Nucleus accumbens (tissue), 56 donors: ENCODE measurements at regions not wholly inside any gene's neighbourhood (a gene's known extent, or its start where the extent isn't known, plus 50 kb on each side); places are given as distances from the start of the nearest gene placed in this dataset.

ENCODE experiments used
- DNase-seq, 56 donors: peaks; one replicate each; lab custom pipeline; 2025; lab: John Stamatoyannopoulos, UW

- no peak for DNase-seq
These were observed 63.5 kb downstream of the PCDH18 start for GRCh38 chr4:137468836-137469235.

- no peak for DNase-seq
These were observed 64.8 kb downstream of the PCDH18 start for GRCh38 chr4:137467537-137467936.

- no peak for DNase-seq
These were observed 68.8 kb downstream of the PCDH18 start for GRCh38 chr4:137463377-137464003.

GRCh38 chr4:137455647-137456321 is 76.5 kb downstream of the PCDH18 start:
- no peak for DNase-seq

- DNase-seq, result no peak
These were observed 77.5 kb downstream of the PCDH18 start for GRCh38 chr4:137454767-137455166.

GRCh38 chr4:137452799-137453198 is 79.5 kb downstream of the PCDH18 start:
- DNase-seq, result no peak

- DNase-seq, result no peak
These were observed 81.0 kb downstream of the PCDH18 start for GRCh38 chr4:137451172-137451825.

- DNase-seq, result no peak
These were observed 83.9 kb downstream of the PCDH18 start for GRCh38 chr4:137448402-137448801.

GRCh38 chr4:137446071-137446470 is 86.2 kb downstream of the PCDH18 start:
- no peak for DNase-seq

- no peak for DNase-seq
These were observed 89.1 kb downstream of the PCDH18 start for GRCh38 chr4:137443031-137443800.

- no peak for DNase-seq
These were observed 99.6 kb downstream of the PCDH18 start for GRCh38 chr4:137432446-137433311.

- DNase-seq, result no peak
These were observed 102.1 kb downstream of the PCDH18 start for GRCh38 chr4:137430171-137430570.

GRCh38 chr4:137427411-137427810 is 104.9 kb downstream of the PCDH18 start:
- no peak for DNase-seq

- no peak for DNase-seq
These were observed 107.0 kb downstream of the PCDH18 start for GRCh38 chr4:137425281-137425680.

- no peak for DNase-seq
These were observed 109.6 kb downstream of the PCDH18 start for GRCh38 chr4:137422666-137423065.

- DNase-seq, result no peak
These were observed 110.5 kb downstream of the PCDH18 start for GRCh38 chr4:137421796-137422195.

GRCh38 chr4:137420901-137421396 is 111.3 kb downstream of the PCDH18 start:
- DNase-seq, result no peak

- DNase-seq, result no peak
These were observed 114.6 kb downstream of the PCDH18 start for GRCh38 chr4:137417676-137418075.

GRCh38 chr4:137414802-137415201 is 117.5 kb downstream of the PCDH18 start:
- DNase-seq, result no peak
